Gastroesophageal sphincter (tissue), 3 donors: ENCODE measurements at regions not wholly inside any gene's neighbourhood (a gene's known extent, or its start where the extent isn't known, plus 50 kb on each side); places are given as distances from the start of the nearest gene placed in this dataset.

ENCODE experiments used
- CTCF ChIP-seq, 4 experiments: fragments of 200-600 bp in 2 of 4; fragments of 450-650 bp in 2 of 4; sonication (generic) in 1 of 4; IDR thresholded peaks; one replicate each; pipeline ENCODE4 v1.5.1; 2017 to 2019; ENCODE audit warnings: antibody characterized with exemption in 4 of 4, mild to moderate bottlenecking in 2 of 4, moderate library complexity in 2 of 4
- EP300 ChIP-seq: sonication (generic); formaldehyde crosslinking; IDR thresholded peaks from one replicate; pipeline ENCODE4 v1.6.1; 2017; ENCODE audit warnings: antibody characterized with exemption, mild to moderate bottlenecking
- POLR2A ChIP-seq, 2 donors: fragments of 450-650 bp; IDR thresholded peaks; one replicate each; pipeline ENCODE4 v1.6.1; 2017; ENCODE audit warnings: antibody characterized with exemption in 2 of 2, mild to moderate bottlenecking in 2 of 2, moderate library complexity in 1 of 2

GRCh38 chr1:55402671-55403464, 187.7 kb upstream of the USP24 start:
- TF ChIP-seq CTCF (IDR thresholded peaks at IDR 0.05) = no peak
- no peak for TF ChIP-seq POLR2A (IDR thresholded peaks at IDR 0.05)
- no peak for TF ChIP-seq EP300
